H9 (cell line): ENCODE measurements at regions not wholly inside any gene's neighbourhood (a gene's known extent, or its start where the extent isn't known, plus 50 kb on each side); places are given as distances from the start of the nearest gene placed in this dataset.

Experiments used
- DNase-seq: peaks from one replicate; pipeline ENCODE4 v3.0.0-alpha.2; 2017
- H2AFZ ChIP-seq: one replicate; pipeline ENCODE4 v1.6.1; 2013; ENCODE audit warnings: mild to moderate bottlenecking, low read length, control low read depth, moderate library complexity
- H2AK5ac ChIP-seq: 2 replicates; pipeline ENCODE4 v1.6.1; 2013; ENCODE audit warnings: low read length, control low read depth, mixed read lengths; ENCODE audit not compliant: insufficient read length
- H2BK120ac ChIP-seq: one replicate; pipeline ENCODE4 v1.6.1; 2013; ENCODE audit warnings: low read depth, mild to moderate bottlenecking, low read length, control low read depth, inconsistent platforms; ENCODE audit not compliant: poor library complexity, severe bottlenecking
- H2BK12ac ChIP-seq: 2 replicates; pipeline ENCODE4 v1.6.1; 2013; ENCODE audit warnings: low read length, control low read depth, mixed read lengths, low read depth; ENCODE audit not compliant: insufficient read length
- H2BK15ac ChIP-seq: 2 replicates; pipeline ENCODE4 v1.6.1; 2013; ENCODE audit warnings: low read depth, low read length, control low read depth
- H2BK20ac ChIP-seq: one replicate; pipeline ENCODE4 v1.6.1; 2013; ENCODE audit warnings: low read depth, mild to moderate bottlenecking, low read length, control low read depth, inconsistent platforms; ENCODE audit not compliant: poor library complexity, severe bottlenecking
- H2BK5ac ChIP-seq: 2 replicates; pipeline ENCODE4 v1.6.1; 2013; ENCODE audit warnings: low read length, control low read depth, mixed read lengths; ENCODE audit not compliant: insufficient read length
- H3K14ac ChIP-seq: 2 replicates; pipeline ENCODE4 v1.6.1; 2013; ENCODE audit warnings: low read length, control low read depth; ENCODE audit not compliant: insufficient read depth
- H3K18ac ChIP-seq: 2 replicates; pipeline ENCODE4 v1.6.1; 2013; ENCODE audit warnings: low read depth, mild to moderate bottlenecking, mixed read lengths, low read length, control low read depth; ENCODE audit not compliant: insufficient read length
- H3K23ac ChIP-seq: 2 replicates; pipeline ENCODE4 v1.6.1; 2013; ENCODE audit warnings: low read length, control low read depth, mixed read lengths, low read depth; ENCODE audit not compliant: insufficient read length
- H3K23me2 ChIP-seq: 2 replicates; pipeline ENCODE4 v1.6.1; 2013; ENCODE audit warnings: low read depth, mild to moderate bottlenecking, mixed read lengths, low read length, control low read depth; ENCODE audit not compliant: insufficient read length, poor library complexity, severe bottlenecking
- H3K27ac ChIP-seq: 2 replicates; pipeline ENCODE4 v1.5.1; 2013; ENCODE audit warnings: low read length, control low read depth, mixed read lengths, low read depth; ENCODE audit not compliant: insufficient read length
- H3K27me3 ChIP-seq: 2 replicates; pipeline ENCODE4 v1.6.1; 2013; ENCODE audit warnings: low read length, control low read depth, inconsistent platforms; ENCODE audit not compliant: insufficient read depth
- H3K4ac ChIP-seq: 2 replicates; pipeline ENCODE4 v1.6.1; 2013; ENCODE audit warnings: low read depth, mild to moderate bottlenecking, control low read depth, inconsistent platforms, low read length, moderate library complexity
- H3K4me1 ChIP-seq: 2 replicates; pipeline ENCODE4 v1.6.1; 2013; ENCODE audit warnings: low read length, control low read depth, inconsistent platforms; ENCODE audit not compliant: insufficient read depth
- H3K4me2 ChIP-seq: 2 replicates; pipeline ENCODE4 v1.6.1; 2013; ENCODE audit warnings: low read length, control low read depth, mixed read lengths; ENCODE audit not compliant: insufficient read length, insufficient read depth
- H3K56ac ChIP-seq: 2 replicates; pipeline ENCODE4 v1.6.1; 2013; ENCODE audit warnings: low read depth, mild to moderate bottlenecking, mixed read lengths, low read length, control low read depth; ENCODE audit not compliant: insufficient read length
- H3K79me1 ChIP-seq: 2 replicates; pipeline ENCODE4 v1.6.1; 2013; ENCODE audit warnings: low read depth, mild to moderate bottlenecking, moderate library complexity, low read length, control low read depth, inconsistent platforms; ENCODE audit not compliant: insufficient read depth, poor library complexity, severe bottlenecking
- H3K79me2 ChIP-seq: 2 replicates; pipeline ENCODE4 v1.6.1; 2013; ENCODE audit warnings: low read length, control low read depth, inconsistent platforms; ENCODE audit not compliant: insufficient read depth
- H3K9ac ChIP-seq: 2 replicates; pipeline ENCODE4 v1.6.1; 2013; ENCODE audit warnings: low read length, control low read depth, mixed read lengths; ENCODE audit not compliant: insufficient read length; ENCODE audit errors: extremely low read depth
- H3K9me3 ChIP-seq: one replicate; pipeline ENCODE4 v1.6.1; 2013; ENCODE audit warnings: low read depth, low read length, inconsistent platforms; ENCODE audit not compliant: control insufficient read depth
- H3T11ph ChIP-seq: one replicate; pipeline ENCODE4 v1.6.1; 2013; ENCODE audit warnings: mild to moderate bottlenecking, low read length, control low read depth, inconsistent platforms
- H4K20me1 ChIP-seq: one replicate; pipeline ENCODE4 v1.6.1; 2013; ENCODE audit not compliant: control insufficient read depth, insufficient read length, insufficient read depth
- H4K5ac ChIP-seq: 2 replicates; pipeline ENCODE4 v1.6.1; 2013; ENCODE audit warnings: low read depth, mild to moderate bottlenecking, mixed read lengths, low read length, control low read depth; ENCODE audit not compliant: insufficient read length
- H4K8ac ChIP-seq: replicated peaks from 2 replicates; pipeline ENCODE4 v1.6.1; 2013; ENCODE audit warnings: low read length, control low read depth, mixed read lengths, low read depth; ENCODE audit not compliant: insufficient read length
- H4K91ac ChIP-seq: 2 replicates; pipeline ENCODE4 v1.6.1; 2013; ENCODE audit warnings: low read depth, mild to moderate bottlenecking, moderate library complexity, mixed read lengths, low read length, control low read depth; ENCODE audit not compliant: insufficient read length
- H3K27ac Mint-ChIP-seq, 3 experiments: 2 replicates in 2 of 3; 3 replicates in 1 of 3; pipeline ENCODE4 v1.8.0; 2020 to 2021; ENCODE audit warnings: mixed read lengths in 3 of 3, mild to moderate bottlenecking in 1 of 3, moderate library complexity in 1 of 3
- H3K27me3 Mint-ChIP-seq: 2 replicates; pipeline ENCODE4 v1.8.0; 2021; ENCODE audit warnings: low read depth, mild to moderate bottlenecking, moderate library complexity, mixed read lengths
- H3K36me3 Mint-ChIP-seq, 3 experiments: 2 replicates in 2 of 3; 3 replicates in 1 of 3; pipeline ENCODE4 v1.8.0; 2020 to 2021; ENCODE audit warnings: low read depth in 3 of 3, mixed read lengths in 3 of 3; ENCODE audit not compliant: insufficient read depth in 1 of 3
- H3K4me1 Mint-ChIP-seq, 2 experiments: 2 replicates each; pipeline ENCODE4 v1.8.0; 2020; ENCODE audit warnings: mixed read lengths in 2 of 2
- H3K4me3 Mint-ChIP-seq, 2 experiments: 2 replicates in 1 of 2; 3 replicates in 1 of 2; pipeline ENCODE4 v1.8.0; 2020 to 2021; ENCODE audit warnings: mild to moderate bottlenecking in 2 of 2, mixed read lengths in 2 of 2, moderate library complexity in 1 of 2
- H3K9me3 Mint-ChIP-seq, 2 experiments: 2 replicates in 1 of 2; 3 replicates in 1 of 2; pipeline ENCODE4 v1.8.0; 2020; ENCODE audit warnings: mild to moderate bottlenecking in 2 of 2, mixed read lengths in 2 of 2, moderate library complexity in 1 of 2
- WGBS: extraction: QIAGEN DNeasy Blood & Tissue Kit; methylation state at CpG from one replicate; pipeline ENCODE4 v1.1.7; 2013; ENCODE audit warnings: missing lambda C conversion rate, low lambda C conversion rate, mixed read lengths; ENCODE audit not compliant: insufficient read length; ENCODE audit errors: extremely low coverage; 5-methylcytosine and 5-hydroxymethylcytosine counted together
- TF ChIP-seq, protein P1 (sequence below): fragments of 200-600 bp; sonication (generic); conservative IDR thresholded peaks from 3 replicates; pipeline ENCODE4 v1.8.0; 2021; ENCODE audit warnings: antibody characterized with exemption, mild to moderate bottlenecking

DNA sequence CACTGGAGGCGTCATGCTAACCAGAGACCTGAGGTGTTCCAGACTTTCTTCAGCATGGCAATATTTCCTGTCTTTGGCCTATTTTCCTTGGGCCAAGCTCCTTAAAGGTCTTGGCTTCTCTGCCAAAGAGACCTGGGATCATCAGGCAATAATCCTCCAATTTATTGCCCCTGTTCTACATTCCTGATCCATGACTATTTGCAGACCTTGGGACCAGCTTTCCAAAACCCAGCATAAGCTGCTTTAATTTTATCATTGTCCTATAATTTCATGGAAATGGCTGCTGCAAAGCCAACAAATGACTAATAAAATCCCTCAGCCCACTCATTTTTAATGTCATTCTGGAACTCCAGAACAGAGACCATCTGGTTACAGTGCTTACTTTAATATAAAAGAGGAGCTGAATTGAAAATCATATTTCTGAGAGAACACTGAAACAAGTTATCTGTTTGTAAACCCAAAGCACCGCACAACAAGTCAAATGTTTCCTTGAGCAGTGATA is 166.9 kb upstream of the BTG1 start:
- H3K23me2 ChIP-seq = no peaks in the 10 kb centered on the region
- H3K4me2 ChIP-seq = no peak overlapping the region
- no peaks in the 10 kb centered on the region for H3K79me1 ChIP-seq
- H4K5ac ChIP-seq = no peak overlapping the region
- H3K4me3 Mint-ChIP-seq = no peak overlapping the region
- WGBS = no CpG with 5 or more reads among the region's 2 CpGs
- peaks cover 5 to 8% of the 10 kb centered on the region in 2 experiments for H3K9me3 Mint-ChIP-seq
- H3K9ac ChIP-seq = no peak overlapping the region
- H3K9me3 ChIP-seq = no peaks in the 10 kb centered on the region
- no peak overlapping the region for H4K91ac ChIP-seq
- H4K20me1 ChIP-seq = no peaks in the 10 kb centered on the region
- H3K27ac Mint-ChIP-seq = no peak overlapping the region
- no peak overlapping the region for H2BK120ac ChIP-seq
- H2BK5ac ChIP-seq = no peak overlapping the region
- no peaks in the 10 kb centered on the region for H3K4me1 ChIP-seq
- H3K23ac ChIP-seq = no peak overlapping the region
- no peaks in the 10 kb centered on the region for H3K4me1 Mint-ChIP-seq
- no peaks in the 10 kb centered on the region for H3K27me3 Mint-ChIP-seq
- no peak overlapping the region for H3K4ac ChIP-seq
- no peak overlapping the region for H2BK20ac ChIP-seq
- TF ChIP-seq, protein P1, sequence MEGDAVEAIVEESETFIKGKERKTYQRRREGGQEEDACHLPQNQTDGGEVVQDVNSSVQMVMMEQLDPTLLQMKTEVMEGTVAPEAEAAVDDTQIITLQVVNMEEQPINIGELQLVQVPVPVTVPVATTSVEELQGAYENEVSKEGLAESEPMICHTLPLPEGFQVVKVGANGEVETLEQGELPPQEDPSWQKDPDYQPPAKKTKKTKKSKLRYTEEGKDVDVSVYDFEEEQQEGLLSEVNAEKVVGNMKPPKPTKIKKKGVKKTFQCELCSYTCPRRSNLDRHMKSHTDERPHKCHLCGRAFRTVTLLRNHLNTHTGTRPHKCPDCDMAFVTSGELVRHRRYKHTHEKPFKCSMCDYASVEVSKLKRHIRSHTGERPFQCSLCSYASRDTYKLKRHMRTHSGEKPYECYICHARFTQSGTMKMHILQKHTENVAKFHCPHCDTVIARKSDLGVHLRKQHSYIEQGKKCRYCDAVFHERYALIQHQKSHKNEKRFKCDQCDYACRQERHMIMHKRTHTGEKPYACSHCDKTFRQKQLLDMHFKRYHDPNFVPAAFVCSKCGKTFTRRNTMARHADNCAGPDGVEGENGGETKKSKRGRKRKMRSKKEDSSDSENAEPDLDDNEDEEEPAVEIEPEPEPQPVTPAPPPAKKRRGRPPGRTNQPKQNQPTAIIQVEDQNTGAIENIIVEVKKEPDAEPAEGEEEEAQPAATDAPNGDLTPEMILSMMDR = no peak
- H3K27me3 ChIP-seq = no peaks in the 10 kb centered on the region
- H2AK5ac ChIP-seq = no peak overlapping the region
- no peak for DNase-seq
- H4K8ac ChIP-seq = no peak overlapping the region
- H3K36me3 Mint-ChIP-seq = peaks cover 3 to 11% (median 4%) of the 10 kb centered on the region in 3 experiments; a peak in 5 of 7 replicates
- no peak overlapping the region for H3T11ph ChIP-seq
- no peak overlapping the region for H2BK12ac ChIP-seq
- H3K18ac ChIP-seq = no peak overlapping the region
- no peak overlapping the region for H2BK15ac ChIP-seq
- no peaks in the 10 kb centered on the region for H3K79me2 ChIP-seq
- no peak overlapping the region for H3K14ac ChIP-seq
- no peak overlapping the region for H3K56ac ChIP-seq
- no peak overlapping the region for H3K27ac ChIP-seq
- H2AFZ ChIP-seq = no peak overlapping the region
